ENCODE measurements at regions not wholly inside any gene's neighbourhood (a gene's known extent, or its start where the extent isn't known, plus 50 kb on each side); places are given as distances from the start of the nearest gene placed in this dataset.
"Not testable (repeated sequence)": the region's sequence is repeated elsewhere in the genome, so short reads cannot be mapped to it uniquely, and the experiment has no call there.

DNA sequence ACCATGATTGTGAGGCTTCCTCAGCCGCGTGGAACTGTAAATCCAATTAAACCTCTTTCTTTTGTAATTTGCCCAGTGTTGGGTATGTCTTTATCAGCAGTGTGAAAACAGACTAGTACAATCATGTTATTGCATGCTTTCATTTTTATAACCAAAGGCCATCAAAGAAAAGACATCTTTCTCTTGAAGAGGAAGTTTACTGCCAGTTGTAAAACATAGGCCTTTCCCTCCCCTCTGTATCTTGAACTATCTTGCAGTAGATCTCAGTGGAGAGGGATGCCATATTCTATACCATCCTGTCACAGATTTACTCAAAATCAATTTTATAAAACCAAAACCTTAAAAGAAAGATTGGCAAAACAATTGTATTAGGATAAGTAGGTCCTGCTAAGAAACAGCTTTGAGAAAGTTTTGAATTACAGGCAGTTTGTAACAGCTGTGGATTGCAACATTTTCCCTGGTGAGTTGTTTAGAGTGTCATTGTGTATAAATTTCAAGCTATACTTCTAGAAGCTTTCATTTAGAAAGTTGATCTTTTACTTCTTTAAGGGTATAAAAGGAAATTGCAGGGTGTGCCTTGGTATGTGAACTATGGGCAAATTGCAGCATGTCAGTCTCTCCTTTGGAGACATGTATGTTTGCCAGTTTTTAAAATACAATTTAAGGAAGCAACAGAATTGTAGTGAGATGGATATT is 128.0 kb downstream of the ATP23 start:
- DNase-seq: no peak

DNA sequence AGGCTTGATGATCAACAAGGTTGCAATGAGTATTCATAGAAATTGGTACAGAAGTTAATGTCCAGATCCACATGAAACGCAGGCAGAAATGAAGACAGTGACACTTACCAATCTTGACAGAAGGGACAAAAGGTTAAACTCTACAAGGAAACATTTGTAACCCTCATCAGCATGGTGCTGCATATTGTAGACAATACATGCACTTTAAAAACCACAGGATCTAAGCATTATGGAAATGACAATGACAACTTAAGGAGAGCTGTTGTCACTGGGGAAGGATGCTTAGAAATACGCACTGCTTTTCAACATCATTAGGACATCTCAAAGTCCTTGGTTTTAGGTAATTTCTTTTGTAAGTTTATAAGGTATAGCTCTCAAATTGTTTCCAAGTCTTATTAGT is 130.6 kb downstream of the ATP23 start:
- DNase-seq: no peak

GRCh38 chr12:58074259-58074658 is 132.9 kb downstream of the ATP23 start:
- no peak for DNase-seq

DNA sequence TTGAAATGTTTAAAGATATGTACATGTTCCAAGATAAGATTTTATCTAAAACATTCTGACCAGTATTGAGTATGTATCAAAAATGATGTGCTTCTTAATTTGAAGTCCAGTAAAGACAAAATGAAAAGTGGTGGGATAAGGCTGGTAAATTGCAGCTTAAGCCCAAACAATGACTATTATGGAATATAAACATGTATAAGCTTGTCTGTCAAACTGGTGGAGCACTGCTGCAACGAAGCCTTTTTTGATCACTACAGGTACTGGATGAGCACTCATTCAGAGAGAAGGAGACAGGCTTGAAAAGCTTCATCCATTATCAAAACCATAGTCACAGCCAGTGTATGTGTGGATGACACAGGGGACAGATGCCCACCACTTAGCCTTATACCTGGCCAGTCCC is 138.4 kb downstream of the ATP23 start:
- DNase-seq: no peak

DNA sequence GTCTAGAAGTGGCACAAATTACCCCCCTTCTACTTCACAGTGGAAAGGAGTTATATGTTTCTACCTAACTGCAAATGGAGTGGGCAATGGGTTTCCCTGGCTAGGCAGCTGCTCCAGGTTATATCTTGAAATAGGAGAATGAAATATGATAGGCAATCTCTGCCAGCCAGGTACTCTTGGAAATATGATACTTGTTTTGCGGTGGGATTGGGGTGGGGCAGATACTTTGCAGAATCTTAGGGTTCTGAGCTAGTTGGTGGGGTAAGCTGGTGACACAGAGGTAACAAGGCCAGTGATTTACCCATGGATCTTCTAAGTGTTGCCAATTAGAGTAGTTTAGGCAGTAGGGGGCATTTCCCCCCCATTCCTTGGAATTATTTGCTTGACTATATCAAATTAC is 140.1 kb downstream of the ATP23 start:
- peak; percentile 27 to 40 for DNase-seq

DNA sequence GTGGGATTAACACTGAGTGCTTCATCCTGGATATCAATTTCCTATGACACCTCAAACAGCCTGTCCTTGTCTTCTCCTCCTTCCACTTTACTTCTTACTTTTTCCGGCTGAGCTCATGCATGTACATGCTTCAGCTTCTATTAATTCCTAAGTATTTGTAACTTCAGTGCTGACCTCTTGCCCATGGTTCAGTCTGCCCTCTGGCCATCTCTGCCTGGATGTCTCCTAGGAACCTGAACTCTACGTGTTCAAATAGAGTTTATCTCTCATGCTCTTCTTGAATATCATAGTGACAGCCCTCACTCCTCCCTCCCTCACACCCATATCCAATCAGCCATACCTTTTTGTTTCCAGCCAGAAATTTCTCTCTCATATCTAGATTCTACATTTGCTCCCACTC is 141.6 kb downstream of the ATP23 start:
- no peak for DNase-seq

- no peak for DNase-seq
Measured at GRCh38 chr12:58086006-58086405, 144.6 kb downstream of the ATP23 start.

DNA sequence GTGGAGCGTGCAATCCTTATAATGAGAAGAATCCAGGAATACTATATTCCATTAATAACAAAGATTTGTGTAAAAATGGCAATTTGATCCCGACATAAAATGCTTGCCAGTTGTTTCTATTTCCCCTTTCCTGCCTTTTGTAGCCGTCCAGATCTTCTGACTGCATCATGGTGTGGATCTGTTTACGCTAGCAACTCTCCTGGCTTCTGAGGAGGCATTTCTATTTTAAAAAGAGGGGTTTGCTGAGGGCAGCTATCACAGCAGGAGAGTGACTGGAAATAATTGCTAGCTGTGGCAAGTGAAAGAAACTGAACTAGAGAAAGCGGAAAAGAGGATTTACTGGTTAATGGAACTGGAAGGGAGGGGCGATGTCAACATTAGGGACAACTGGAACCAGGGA is 145.6 kb downstream of the ATP23 start:
- no peak for DNase-seq

DNA sequence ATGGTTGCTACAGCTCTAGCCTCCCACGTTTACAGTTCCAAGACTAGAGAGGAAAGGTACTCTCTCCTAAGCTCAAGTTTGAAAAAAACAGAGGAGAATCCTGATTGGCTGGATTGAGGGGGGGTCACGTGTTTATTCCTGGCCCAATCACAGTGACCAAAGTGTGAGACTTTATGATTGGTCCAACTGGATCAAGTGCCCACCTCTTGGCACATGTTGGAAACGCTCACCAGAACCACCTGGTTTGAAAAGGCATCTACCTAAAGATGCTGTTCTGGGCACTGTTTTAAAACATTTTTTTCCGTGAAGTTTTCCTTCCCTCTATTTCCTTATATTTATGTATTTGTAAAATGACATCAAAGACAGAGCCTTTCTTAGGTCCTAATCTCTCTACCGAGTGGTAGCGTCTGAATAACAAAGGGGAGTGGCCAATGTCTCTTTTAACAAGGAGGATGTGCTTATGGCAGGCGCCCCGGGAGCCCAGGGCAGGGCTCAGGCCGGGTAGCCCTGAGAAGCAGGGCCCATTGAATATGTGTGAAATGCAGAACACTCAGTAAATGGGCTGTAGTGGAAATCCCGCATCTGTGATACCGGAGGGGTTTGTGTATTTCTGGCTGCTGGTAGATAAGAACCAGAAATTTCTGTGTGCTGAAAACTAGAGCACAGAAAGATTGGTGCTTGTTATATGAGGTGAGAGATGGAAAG is 146.2 kb downstream of the ATP23 start:
- no peak for DNase-seq

- no peak for DNase-seq
Measured at GRCh38 chr12:58089588-58089987, 148.2 kb downstream of the ATP23 start.

DNA sequence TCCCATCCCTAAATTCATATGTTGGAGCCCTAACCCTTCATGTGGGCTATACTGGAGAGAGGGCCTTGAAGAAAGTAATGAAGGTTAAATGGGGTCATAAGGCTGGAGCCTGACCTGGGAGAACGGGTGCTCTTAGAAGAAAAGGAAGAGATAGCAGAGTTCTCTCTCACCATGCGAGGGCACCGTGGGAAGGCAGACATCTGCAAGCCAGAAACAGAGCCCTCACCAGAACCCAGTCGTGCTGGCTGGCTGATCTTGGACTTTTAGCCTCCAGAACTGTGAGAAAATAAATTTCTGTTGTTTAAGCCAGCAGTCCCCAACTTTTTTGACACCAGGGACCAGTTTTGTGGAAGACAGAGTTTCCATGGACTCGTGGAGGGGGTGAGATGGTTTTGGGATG is 149.3 kb downstream of the ATP23 start:
- DNase-seq: no peak

DNA sequence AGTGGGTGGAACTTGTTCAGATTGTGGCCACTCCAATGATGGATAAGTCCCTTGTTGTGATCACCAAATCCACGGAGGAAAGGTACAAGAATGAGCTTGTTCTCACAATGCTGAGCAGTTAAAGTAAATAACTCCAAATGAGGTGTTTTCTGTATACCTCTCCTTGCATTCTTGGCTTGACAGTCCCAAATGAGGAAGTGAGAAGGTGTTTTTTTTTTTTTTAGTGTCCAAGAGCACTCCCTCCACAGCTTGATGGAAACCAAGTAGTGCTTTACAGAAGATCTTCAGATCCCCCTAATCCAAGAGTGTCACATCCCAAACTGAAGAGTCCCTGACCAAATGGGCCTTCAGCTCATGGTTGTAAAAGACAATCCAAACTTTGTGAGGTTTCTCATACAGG is 153.6 kb downstream of the ATP23 start:
- no peak for DNase-seq

DNA sequence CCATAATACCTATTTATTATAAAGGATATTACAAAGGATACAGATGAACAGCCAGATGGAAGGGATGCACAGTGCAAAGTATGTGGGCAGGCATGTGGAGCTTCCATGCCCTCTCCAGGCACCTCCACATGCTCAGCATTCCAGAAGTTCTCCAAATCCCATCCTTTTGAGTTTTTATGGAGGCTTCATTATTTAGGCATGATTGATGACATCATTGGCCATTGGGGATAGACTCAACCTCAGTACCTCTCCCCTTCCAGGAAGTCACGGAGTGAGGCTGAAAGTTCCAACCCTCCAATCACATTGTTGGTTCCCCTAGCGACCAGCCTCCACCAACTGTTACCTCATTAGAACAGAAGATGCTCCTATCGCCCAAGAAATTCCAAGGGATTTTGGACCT is 156.4 kb downstream of the ATP23 start:
- DNase-seq: no peak

GRCh38 chr12:58099476-58099875 is 158.1 kb downstream of the ATP23 start:
- DNase-seq: no peak

- DNase-seq: no peak
Measured at GRCh38 chr12:58104351-58104755, 163.0 kb downstream of the ATP23 start.

GRCh38 chr12:58105225-58106119 is 164.1 kb downstream of the ATP23 start:
- peak in 1 of 2 experiments; percentile 2 for DNase-seq

- DNase-seq: no peak
Measured at GRCh38 chr12:58106195-58106594, 164.8 kb downstream of the ATP23 start.

DNA sequence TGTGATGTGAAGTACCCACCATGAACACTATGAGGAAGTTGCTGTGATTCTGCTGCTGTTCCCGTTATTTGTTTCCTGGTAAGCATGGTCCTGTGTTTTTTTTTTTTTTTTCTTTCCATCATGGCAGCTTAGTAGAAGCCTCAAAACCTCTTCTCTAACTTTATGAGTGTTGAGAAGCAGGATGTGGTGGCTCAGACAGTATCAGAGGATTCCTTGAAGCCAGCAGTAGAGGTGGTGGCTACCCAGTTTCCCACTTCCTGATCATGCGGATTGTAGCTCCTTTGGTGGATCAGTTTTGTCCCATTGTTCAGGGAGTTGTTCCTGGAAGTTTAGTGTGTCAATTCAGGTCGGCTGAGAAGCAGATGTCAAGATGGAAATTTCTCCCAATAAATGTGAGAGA is 175.8 kb downstream of the ATP23 start:
- DNase-seq: no peak

DNA sequence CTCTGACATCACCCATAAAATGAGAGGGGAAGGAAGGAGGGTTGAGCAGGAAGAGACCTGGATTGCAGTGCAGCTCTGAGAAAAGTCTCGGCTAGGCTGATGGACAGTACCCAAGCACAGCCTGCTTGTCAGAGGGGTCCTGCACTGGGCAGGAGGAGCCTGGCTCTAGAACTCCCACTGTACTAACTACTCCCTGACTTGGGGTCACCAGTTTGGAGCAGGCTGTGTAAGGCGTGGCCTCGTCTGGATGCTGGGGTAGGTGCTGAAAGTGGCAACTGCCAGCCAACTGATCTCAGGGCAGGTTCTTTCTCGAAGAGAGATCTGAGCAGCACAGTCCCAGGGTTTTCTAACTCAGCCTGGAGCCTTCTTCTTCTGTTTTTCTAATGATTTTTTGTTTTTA is 176.3 kb downstream of the ATP23 start:
- no peak for DNase-seq

GRCh38 chr12:58125761-58126160 is 184.4 kb downstream of the ATP23 start:
- DNase-seq: not testable (repeated sequence)

DNA sequence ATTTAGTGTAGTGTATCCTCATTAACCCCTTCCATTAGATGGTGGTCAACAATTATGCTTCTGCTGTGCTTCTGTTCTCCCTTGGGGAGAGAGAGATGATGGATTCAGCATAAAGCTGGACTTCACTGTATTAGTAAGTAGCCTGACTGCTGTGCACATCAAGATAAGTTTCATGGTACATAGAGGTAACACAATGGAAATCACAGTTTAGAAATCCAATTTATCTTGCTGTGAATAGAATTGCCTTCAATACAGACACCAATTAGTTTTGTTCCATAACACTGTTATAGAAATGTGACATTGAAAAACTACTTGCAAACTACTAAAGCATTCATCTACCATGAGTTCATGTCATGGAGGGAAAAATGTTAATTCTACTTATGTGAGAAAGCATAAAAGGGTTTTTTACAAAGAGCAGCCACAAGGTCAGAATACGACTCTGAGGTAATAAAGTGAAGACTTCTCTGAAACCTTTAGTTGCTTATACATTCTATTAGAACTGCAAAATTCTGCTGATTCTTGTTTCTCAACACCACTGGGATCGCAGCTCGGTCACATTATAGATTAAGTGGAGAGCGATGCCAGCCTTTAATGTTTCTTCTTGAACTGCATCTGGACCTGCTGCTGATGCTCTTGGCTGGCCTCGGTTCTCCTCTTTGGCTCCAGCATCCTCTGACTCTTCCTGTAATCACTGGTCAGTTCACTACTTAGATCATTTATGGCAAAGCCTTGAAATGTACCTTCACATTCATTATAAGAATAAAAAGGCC is 190.8 kb downstream of the ATP23 start:
- no peak for DNase-seq

GRCh38 chr12:58138424-58138823 is 197.1 kb downstream of the ATP23 start:
- DNase-seq: no peak

- no peak for DNase-seq
Measured at GRCh38 chr12:58139894-58140293, 198.5 kb downstream of the ATP23 start.

Data from NCI-H526 (cell line).